NCI-H146 (cell line): ENCODE measurements at regions not wholly inside any gene's neighbourhood (a gene's known extent, or its start where the extent isn't known, plus 50 kb on each side); places are given as distances from the start of the nearest gene placed in this dataset.
"Not testable (repeated sequence)": the region's sequence is repeated elsewhere in the genome, so short reads cannot be mapped to it uniquely, and the experiment has no call there.

ENCODE experiments used
- DNase-seq: peaks from one replicate; lab custom pipeline; 2025; lab: John Stamatoyannopoulos, UW

- DNase-seq: no peak
Measured at GRCh38 chr2:14988600-14988999, 356.1 kb downstream of the LRATD1 start.

GRCh38 chr2:14991723-14992122, 359.2 kb downstream of the LRATD1 start:
- DNase-seq: no peak

- DNase-seq: no peak
Measured at GRCh38 chr2:14994721-14995120, 362.2 kb downstream of the LRATD1 start.

GRCh38 chr2:14996351-14997014, 364.0 kb downstream of the LRATD1 start:
- DNase-seq: no peak

- no peak for DNase-seq
Measured at GRCh38 chr2:14998546-14998945, 366.0 kb downstream of the LRATD1 start.

- DNase-seq: no peak
Measured at GRCh38 chr2:14999114-14999661, 366.7 kb downstream of the LRATD1 start.

GRCh38 chr2:15002519-15002918, 370.0 kb downstream of the LRATD1 start:
- not testable (repeated sequence) for DNase-seq

GRCh38 chr2:15006667-15007066, 374.1 kb downstream of the LRATD1 start:
- no peak for DNase-seq

- no peak for DNase-seq
Measured at GRCh38 chr2:15009681-15010080, 377.2 kb downstream of the LRATD1 start.

- no peak for DNase-seq
Measured at GRCh38 chr2:15010346-15010745, 377.8 kb downstream of the LRATD1 start.

GRCh38 chr2:15018814-15019213, 386.3 kb downstream of the LRATD1 start:
- no peak for DNase-seq

GRCh38 chr2:15023221-15023620, 390.7 kb downstream of the LRATD1 start:
- no peak for DNase-seq

GRCh38 chr2:15028406-15028805, 395.9 kb downstream of the LRATD1 start:
- no peak for DNase-seq

GRCh38 chr2:15031745-15032240, 399.3 kb downstream of the LRATD1 start:
- DNase-seq: no peak

GRCh38 chr2:15034246-15034645, 401.7 kb downstream of the LRATD1 start:
- no peak for DNase-seq

- DNase-seq: no peak
Measured at GRCh38 chr2:15034860-15035259, 402.3 kb downstream of the LRATD1 start.

- DNase-seq: no peak
Measured at GRCh38 chr2:15038366-15039364, 406.1 kb downstream of the LRATD1 start.

- DNase-seq: no peak
Measured at GRCh38 chr2:15040429-15041084, 408.0 kb downstream of the LRATD1 start.

GRCh38 chr2:15041429-15041837, 408.9 kb downstream of the LRATD1 start:
- DNase-seq: peak; percentile 48

GRCh38 chr2:15042801-15043217, 410.3 kb downstream of the LRATD1 start:
- no peak for DNase-seq

- DNase-seq: no peak
Measured at GRCh38 chr2:15043336-15044058, 411.0 kb downstream of the LRATD1 start.
